ENCODE measurements at regions not wholly inside any gene's neighbourhood (a gene's known extent, or its start where the extent isn't known, plus 50 kb on each side); places are given as distances from the start of the nearest gene placed in this dataset.

DNA sequence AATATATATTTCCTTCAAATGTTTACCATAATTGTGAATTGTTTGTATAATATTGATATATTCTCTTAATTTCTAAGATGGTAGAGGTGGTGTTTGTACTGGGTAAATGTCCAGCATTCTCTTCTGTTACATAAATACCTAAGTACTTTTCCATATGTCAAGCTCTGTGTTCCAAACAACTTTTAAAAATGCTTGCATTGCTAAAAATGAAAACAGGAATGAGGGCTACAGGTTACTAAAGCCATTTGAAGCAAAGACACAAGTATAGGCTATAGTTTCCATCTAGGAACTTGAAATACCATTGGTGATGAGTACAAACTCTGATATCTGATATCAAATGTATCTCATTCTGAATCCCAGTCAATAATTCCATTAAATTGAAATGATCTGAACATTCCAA lies 233.6 kb upstream of the SORCS1 start:
- DNase-seq, result no peak

DNA sequence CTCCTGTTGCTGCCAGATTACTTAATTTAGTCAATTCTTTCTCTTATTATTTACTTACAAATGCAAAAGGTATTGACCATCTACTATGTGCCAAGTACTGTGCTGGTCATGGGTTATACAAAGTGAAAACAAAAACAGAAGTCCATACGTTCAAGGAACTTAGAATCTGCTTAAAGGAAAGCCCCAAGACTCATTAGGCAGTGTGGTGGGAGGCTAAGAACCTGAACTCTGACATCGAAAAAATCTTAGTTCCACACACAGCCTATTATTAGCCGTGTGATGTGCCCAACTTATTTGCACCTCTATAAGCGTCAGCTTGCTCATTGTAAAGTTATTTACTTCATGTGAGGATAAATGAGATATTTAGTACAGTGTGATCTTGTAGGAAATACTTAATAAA lies 227.4 kb upstream of the SORCS1 start:
- DNase-seq, result no peak

DNA sequence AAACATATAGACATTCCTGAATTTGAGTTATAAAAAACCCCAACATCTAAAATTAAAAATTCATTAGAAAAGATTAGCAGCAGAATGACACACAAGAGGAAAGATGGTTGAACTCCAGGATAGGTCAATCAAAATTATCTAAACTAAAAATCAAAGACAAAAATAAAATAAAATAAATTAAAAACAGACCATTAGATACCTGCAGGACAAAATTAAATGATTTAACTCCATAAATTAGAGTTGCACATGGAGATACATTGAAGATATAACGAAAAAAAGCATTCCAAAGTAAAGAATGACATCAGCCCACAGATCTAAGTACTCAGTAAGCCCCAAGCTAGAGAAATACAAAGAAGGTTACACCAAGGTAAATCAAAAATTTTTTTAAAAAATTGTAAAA lies 226.1 kb upstream of the SORCS1 start:
- no peak for DNase-seq

DNA sequence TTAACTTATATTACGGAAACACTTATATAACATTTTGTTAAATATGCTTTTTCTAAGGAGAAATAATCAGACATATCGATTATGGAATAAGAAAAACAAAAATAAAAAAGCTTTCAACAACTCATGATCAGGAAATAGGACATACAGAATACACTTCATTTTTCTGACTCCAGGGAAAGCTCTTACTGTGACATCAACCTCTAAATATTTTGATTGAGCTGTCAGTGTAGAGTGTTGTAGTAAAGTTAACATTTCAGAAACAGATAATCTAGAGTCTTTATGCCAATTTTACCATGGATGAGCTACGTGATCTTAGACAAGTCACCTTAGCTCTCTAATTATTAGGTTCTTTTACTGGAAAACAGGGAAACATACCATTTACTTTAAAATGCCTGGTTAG lies 218.9 kb upstream of the SORCS1 start:
- DNase-seq, result no peak

DNA sequence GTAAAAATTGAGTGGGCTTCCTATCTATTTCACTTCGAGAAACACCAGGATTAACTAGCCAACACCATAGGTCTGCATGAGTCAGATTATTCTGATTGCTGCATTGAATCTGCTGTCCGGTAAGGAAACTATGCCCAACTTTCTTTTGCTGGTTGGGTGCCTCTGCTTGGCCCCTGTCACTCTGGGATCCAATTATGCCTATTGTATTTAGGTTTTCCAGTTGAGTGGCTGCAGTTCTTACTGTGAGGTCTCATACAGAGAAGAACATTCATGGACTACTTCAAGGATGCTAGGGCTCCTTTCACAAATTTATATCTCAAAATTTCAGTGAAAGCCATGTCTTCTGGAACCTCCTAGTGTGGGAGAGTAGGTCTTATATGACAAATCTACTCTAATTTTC lies 215.1 kb upstream of the SORCS1 start:
- no peak for DNase-seq

DNA sequence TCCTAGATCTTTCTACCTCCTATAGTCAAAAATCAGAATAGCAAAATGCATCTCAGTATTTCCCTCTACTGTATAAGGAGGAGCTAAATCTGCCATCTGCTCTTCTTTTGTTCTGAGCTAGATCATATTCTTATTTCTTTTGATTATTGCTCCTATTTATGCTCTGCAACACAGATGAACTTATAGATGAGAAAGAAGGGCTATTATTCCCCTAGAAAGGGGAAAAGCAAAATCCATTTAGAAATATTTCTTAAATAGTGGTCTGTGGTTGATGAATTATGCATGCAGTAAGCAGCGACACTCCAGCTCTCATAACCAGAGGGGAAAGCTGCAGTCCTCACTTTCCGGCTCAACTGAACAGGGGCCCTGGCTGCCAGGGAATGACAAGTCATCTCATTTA lies 207.3 kb upstream of the SORCS1 start:
- no peak for DNase-seq

DNA sequence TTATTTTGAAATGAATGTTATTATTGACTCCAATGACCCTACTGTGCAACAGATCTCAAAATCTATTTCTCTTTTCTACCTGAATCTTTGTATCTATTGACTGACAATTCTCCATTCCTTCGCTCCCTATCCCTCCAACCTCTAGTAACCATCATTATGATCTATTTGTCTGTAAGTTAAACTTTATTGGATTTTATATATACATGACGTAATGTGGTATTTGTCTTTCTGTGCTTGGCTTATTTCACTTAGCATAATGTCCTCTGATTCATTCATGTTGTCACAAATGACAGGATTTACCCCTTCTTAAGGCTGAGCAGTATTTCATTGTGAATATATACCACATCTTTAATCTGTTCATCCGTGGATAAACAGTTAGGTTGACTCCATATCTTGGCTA lies 200.4 kb upstream of the SORCS1 start:
- DNase-seq, result no peak

DNA sequence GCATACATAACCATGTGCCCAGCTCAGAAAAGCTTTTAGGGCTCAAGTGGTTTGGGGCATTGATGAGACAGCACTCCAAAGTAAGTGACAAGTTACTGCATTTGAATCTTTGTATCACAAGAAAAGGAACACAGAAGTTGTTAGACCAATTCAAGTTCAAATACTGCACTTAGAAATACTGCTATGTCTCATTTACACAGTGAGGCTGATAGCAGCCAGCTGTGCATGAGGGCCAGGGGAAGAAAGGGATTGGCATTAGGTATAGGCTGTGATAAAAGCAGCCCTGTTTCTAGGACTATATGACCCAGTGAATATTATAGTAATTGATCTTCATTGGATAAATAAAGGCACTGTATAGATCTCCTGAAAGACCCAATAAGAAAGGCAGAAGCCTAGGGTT lies 197.8 kb upstream of the SORCS1 start:
- no peak for DNase-seq

DNA sequence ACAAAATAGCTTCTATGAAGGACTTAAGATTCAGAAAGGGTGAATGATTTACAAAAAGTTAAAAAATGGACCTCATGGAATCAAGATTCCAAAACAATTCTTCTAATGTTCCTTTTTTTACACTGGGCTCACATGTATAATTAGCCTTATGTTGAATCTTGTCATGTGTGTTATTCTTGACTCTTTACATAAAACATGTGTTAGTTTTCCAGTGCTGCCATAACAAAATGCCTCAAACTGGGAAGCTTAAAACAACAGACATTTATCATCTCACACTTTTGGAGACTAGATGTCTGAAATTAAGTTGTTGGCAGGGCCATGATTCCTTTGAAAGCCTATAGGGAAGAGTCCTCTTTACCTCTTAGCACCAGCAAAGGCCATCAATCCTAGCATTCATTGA lies 192.5 kb upstream of the SORCS1 start:
- DNase-seq, result no peak

DNA sequence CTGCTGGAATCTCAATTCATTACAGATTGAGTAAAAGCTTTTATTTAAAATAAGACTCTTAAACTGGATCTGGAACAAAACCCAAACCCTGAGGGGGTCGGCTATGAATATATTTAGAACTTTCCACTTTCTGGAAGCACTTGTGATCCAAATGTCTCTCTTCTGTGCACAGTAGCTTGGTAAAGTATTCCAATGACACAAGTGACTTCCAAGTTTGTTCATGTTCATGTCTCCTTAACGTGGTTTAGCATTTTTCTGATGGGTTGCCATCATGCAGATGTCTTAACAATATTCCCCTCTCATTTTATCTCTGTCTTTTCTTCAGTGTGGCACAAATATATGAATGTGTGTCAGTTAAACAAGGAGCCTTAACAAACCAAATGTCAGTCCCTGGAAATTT lies 191.9 kb upstream of the SORCS1 start:
- DNase-seq, result no peak

DNA sequence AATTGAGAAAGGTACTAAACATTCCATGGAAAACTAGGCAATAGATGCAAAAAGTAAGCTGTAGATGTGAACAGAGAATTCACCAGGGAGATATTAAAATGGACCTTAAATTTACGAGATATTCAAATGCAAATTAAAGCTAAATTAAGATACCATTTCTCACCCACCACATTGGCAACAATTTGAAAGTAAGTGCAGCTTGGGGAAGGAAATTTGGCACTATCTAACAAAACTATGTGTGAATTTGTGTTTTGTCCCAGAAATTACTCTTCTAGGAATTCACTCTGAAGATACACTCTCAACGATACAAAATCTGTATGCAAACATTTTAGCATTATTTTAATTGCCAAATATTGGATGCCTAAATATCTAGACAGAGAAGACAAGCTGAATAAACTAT lies 178.2 kb upstream of the SORCS1 start:
- no peak for DNase-seq

DNA sequence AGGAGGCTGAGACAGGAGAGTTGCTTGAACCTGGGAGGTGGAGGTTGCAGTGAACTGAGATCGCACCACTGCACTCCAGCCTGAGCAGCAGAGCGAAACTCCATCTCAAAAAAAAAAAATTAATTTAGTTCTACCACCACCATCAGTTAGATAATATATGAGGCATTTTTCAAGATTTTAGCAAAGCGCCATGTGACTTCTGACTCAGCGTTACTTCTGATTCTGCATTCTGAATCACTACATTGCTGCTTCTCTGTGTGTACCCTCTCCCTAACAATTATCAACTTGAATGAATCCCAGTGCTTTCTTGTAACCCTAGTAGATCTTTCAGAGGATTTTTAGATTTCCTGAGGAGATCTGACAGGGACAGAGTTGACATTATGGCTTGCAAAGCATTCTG lies 176.8 kb upstream of the SORCS1 start:
- no peak for DNase-seq

DNA sequence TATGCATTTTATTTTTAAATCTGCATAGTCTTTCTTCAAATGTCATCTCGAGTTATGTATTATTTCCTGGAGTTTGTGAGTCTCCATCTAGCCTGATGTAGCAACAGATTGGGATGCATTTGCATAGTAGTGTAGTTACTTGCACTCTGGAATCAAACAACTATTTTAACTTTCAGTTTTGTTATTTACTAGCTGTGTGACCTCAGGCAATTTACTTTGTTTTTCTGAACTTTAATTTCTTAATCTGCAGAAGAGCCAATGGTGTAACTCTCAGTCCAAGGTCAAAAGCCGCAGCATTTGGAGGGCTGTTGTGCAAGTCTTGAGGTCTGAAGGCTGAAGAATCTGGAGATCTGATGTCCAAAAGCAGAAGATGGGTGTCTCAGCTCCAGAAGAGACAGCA lies 175.8 kb upstream of the SORCS1 start:
- no peak for DNase-seq

DNA sequence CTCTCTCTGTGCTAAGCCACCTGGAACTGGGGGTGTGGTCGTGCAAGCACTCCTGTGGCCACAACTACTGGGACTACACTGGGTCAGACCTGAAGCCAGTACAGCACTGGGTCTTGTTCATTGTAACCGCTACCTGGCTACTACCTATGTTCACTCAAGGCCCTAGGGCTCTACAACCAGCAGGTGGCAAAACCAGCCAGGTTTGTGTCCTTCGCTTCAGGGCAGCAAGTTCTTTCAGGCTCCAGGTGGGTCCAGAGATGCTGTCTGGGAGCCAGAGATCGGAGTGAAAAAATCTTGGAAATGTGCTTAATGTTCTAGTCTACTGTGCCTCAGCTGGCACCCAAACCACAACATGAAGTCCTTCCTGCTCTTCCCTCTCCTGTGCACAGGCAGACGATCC lies 171.6 kb upstream of the SORCS1 start:
- no peak for DNase-seq

DNA sequence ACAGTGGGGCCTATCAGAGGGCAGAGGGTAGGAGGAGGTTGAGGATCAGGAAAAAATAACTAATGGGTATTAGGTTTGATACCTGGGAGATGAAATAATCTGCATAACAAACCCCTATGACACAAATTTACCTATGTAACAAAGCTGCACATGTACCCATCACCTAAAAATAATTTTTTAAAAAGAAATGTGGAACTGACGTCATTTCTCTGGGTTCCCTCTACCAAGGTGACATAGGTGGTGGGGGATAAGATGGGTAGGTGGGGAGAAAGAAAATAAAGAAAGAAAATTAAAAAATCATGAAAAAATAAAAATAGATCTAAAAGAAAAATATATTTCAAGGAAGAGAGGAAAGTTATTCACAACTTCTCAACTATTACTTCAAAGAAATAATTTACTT lies 153.1 kb upstream of the SORCS1 start:
- DNase-seq, result no peak

DNA sequence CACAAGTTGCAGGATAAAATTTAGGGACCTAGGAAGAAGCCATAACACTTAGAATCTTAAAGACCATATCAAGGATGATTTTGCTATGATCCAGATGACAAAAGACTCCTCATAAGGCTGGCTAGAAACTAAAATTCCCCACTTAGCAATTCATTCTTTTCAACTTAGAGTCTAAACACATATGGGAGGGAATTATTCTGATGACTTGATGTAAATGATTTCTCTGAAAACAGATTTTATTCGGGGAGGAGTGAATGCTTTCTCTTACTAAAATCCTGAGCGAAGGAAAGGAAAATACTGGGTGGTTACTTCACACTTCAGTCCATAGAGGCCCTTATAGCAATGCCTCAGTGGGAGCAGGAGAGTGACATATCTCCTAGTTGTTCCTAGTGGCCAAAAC lies 138.7 kb upstream of the SORCS1 start:
- no peak for DNase-seq

DNA sequence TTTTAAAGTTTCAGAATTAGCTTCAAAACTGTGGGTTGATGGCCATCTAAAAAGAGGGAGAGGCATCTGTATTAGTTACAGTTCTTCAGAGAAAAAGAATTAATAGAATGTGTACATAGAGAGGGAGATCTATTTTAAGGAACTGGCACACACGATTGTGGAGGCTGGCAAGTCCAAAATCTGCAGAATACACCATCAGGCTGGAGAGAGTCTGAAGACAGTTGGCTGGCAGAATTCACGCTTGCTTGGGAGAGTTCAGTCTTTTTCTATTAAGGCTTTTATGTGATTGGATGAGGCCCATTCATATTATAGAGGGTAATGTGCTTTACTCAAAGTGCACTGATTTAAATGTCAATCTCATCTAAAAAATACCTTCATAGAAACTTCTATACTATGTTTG lies 135.1 kb upstream of the SORCS1 start:
- DNase-seq, result no peak

DNA sequence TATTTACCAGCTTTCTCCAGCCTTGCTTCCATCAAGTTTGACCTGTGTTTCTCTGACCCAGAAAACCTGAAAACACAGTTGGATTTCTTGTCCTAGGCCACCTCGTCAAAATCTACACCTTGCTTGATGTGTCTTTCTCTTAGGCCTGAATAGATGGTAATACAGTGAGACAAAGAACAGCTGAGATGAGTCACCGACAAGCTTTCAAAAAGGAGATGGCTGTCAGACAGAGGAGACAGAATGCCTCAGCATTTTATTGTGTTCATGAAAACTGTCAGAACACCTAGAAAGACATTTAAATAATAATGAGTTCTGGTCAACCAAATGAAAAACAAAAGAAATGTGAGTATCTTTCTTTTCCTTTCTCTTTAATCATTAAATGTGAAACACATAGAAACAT lies 119.7 kb upstream of the SORCS1 start:
- DNase-seq, result no peak

DNA sequence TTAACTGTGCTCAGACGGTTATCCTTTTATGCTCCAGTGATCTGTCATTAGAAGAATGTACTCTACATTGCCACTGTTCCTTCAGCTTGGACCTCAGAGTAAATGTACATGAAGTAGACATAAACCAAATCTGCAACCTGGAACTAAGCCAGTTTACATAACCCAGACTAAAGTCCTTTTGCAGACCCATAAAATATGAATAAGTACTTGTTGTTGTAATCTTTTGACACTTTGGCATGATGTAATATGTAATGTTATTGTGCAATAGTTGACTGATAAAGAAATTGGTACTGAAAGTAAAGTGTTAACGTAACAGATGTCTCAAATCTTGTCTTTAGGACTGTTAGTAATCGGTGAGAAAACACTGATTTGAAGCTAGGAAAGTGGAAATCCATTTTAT lies 115.8 kb upstream of the SORCS1 start:
- no peak for DNase-seq

DNA sequence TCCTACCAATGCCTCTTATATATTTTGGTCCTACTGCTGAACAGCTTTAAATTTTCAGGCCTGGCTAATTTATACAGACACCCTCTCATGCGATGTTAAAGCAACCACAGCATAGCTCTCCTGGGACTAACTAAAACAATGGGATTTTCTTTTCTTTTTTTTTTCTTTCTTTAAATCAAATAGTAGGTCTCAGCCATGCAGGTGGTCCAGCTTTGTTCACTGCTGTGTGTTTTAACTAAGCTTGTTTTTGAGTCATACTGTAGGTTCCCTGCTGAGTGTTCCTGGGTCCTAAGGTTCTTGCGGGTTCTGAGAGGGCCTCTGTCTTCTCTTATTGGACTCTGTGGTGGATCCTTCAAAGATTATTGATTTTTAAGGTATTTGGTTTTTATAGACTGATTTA lies 113.1 kb upstream of the SORCS1 start:
- DNase-seq, result no peak

DNA sequence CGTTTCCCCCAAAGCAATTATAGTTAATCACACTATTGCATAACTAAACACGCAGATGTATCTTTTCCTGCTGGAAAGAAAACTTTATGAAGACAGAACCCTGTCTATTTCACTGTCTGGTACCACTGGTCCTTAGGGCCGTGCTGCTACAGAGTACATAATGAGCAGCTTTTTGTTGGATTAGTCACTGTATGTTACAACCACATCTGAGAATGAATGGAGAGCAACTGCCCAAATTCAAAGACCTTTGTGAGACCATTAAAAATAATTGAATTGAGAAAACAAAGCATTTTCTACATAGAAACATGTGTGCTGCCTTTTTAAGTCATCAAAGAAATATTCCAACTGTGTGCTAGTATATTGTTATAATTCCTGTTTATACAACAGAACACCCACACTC lies 111.3 kb upstream of the SORCS1 start:
- no peak for DNase-seq

DNA sequence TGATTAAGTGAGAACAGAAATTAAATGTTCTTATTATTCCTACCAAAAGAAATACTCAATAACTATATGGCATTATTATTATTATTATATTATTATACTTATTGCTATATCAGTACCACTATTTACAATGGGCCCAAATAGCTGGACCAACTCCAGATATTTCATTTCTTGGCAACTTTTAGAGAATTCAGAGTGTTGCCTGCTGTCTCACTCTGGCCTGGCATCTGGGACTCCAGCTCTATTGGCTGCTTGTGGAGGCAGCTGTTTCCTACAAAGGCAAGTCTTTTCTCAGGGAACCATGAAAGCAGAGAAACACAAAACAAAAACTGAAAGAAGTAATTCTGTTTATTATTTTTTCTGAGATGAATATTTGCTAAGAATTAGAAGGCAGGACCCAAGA lies 105.1 kb upstream of the SORCS1 start:
- DNase-seq, result no peak

DNA sequence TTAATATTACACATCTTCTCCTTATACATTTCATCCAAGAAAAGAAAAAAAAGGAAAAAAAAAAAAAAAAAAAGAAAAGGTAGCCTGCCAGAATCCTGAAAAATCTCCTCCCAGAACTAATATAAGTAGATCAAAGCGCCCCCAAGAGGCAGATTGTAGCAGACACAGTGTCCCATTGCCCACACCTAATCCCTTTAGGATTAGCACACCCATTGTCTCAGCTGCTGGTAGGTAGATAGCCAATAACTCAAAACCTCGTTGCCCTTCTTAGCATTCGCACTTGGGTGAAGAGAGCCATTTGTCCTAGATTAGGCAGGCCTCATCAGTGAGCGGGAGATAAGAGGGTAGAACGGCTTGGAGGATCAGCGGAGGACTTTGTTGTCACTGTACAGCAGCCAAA lies 100.2 kb upstream of the SORCS1 start:
- DNase-seq, result no peak

DNA sequence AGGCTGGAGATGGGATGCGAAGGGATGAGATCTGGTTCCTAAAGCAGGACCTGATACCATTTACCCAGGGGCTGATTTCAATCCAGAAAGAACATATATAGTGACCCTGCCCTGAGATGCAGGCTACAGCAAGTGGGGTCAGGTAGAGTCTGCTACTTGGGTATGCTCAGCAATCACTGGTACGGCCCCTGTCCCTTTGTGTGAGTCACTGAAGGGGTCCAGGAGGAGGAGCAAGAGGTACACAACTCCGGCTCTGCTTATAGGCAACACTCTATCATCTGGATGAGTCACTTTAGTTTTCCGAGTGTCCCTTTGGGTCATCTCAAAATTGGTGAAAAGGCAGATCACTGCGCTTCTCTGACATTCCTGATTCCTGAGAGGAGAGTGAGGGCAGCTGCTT lies 79.6 kb upstream of the SORCS1 start:
- DNase-seq, result no peak

DNA sequence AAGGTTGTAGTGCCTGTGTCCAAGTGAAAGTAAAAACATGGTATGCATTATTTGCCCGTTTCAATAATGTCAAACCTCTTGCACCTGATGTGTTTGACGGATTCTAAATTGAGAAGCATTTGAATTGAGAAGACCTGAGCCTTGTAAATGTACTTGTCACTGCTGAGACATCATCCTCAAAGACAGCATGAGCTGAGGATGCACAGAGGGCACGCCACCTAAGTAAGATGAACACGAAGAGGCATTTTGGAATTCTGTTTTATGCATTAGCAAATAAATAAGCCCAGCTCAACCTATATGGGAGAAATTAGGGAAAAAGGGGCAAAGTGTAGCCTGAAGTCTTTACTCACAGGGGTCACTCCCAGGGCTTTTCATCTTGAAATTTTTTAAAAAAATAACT lies 73.8 kb upstream of the SORCS1 start:
- no peak for DNase-seq

DNA sequence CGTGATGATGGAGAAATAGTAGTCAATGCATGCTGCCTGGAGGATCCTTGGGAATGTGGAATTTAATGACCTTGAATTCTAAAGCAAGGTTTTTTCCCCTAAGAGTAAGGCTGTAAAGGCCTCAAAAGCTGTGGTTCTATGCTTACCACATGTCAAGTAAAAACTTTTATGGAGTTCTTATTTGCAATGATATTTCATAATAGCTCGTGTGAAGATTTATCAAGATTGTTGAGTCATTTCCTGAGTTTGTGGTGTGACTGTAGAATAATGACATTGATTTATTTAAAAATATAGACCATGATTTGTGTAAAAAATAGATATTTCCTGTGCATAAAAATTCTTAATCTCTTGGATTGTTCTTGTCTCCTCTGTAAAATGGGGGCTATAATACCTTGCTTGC lies 67.5 kb upstream of the SORCS1 start:
- no peak for DNase-seq

DNA sequence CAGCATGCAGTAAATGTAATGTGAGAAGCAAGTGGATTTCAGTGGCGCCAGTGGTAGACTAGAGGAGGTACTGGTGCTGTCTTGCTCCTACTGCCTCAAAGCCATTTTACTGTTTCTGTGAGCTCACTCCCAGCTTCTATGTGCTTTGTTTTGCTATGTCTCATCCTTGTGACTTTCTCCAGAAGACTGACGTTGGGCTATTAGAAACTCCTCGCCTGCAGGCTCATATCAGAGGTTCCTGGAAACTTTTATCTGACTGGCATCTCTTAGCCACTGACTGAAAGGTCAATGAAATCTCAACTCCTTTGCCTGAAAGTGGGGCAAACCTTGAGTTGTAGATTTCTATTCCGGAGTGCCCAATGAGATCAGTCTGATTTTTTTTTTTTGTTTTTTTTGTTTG lies 66.4 kb upstream of the SORCS1 start:
- DNase-seq, result no peak
